ENCODE measurements at regions not wholly inside any gene's neighbourhood (a gene's known extent, or its start where the extent isn't known, plus 50 kb on each side); places are given as distances from the start of the nearest gene placed in this dataset.

DNA sequence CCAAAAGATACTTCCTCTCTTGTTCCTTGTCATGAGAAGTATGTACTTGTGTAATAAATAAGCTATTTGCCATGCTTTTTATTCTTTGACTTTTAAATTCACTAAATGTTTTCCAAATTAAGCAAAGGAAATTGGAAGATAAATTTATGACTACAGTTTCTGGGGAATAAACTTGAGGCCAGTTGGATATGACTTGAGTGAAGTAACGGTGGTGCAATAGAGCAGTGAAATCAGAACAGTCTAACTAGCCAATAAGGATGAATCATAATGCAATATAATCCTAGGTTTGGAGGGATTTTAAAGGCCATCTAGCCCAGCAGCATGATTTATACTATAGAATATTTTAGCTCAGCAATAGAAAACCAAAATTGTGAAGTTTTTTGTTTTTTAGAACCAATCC, 183.8 kb upstream of the TCF21 start:
- TF ChIP-seq ELK1 (IDR thresholded peaks at IDR 0.05; ENCODE audit: low read depth, low read length) (no peak), GABPA (IDR thresholded peaks at IDR 0.05; ENCODE audit: low read depth) (no peak)
- TF ChIP-seq, protein P1, sequence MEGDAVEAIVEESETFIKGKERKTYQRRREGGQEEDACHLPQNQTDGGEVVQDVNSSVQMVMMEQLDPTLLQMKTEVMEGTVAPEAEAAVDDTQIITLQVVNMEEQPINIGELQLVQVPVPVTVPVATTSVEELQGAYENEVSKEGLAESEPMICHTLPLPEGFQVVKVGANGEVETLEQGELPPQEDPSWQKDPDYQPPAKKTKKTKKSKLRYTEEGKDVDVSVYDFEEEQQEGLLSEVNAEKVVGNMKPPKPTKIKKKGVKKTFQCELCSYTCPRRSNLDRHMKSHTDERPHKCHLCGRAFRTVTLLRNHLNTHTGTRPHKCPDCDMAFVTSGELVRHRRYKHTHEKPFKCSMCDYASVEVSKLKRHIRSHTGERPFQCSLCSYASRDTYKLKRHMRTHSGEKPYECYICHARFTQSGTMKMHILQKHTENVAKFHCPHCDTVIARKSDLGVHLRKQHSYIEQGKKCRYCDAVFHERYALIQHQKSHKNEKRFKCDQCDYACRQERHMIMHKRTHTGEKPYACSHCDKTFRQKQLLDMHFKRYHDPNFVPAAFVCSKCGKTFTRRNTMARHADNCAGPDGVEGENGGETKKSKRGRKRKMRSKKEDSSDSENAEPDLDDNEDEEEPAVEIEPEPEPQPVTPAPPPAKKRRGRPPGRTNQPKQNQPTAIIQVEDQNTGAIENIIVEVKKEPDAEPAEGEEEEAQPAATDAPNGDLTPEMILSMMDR (IDR thresholded peaks at IDR 0.05 in 2 of 3, conservative IDR thresholded peaks at IDR 0.05 in 1 of 3; ENCODE audit: control insufficient read depth in 2 of 3, extremely low read depth in 1 of 3, insufficient read depth in 1 of 3, low read depth in 3 of 3, low read length in 3 of 3) = no peak
- TF ChIP-seq, protein P2, sequence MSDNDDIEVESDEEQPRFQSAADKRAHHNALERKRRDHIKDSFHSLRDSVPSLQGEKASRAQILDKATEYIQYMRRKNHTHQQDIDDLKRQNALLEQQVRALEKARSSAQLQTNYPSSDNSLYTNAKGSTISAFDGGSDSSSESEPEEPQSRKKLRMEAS (IDR thresholded peaks at IDR 0.05; ENCODE audit: low read depth, low read length) = no peak
